DMS 273 (cell line): ENCODE measurements at regions not wholly inside any gene's neighbourhood (a gene's known extent, or its start where the extent isn't known, plus 50 kb on each side); places are given as distances from the start of the nearest gene placed in this dataset.
"Not testable (repeated sequence)": the region's sequence is repeated elsewhere in the genome, so short reads cannot be mapped to it uniquely, and the experiment has no call there.

Experiments
- DNase-seq: peaks from one replicate; lab custom pipeline; 2025; ENCODE audit not compliant: unreplicated experiment; lab: John Stamatoyannopoulos, UW

GRCh38 chr3:143175940-143176894, 56.6 kb downstream of the CHST2 start:
- DNase-seq = not testable (repeated sequence)

- not testable (repeated sequence) for DNase-seq
Measured at GRCh38 chr3:143177965-143178364, 58.4 kb downstream of the CHST2 start.

GRCh38 chr3:143178775-143179548, 59.4 kb downstream of the CHST2 start:
- not testable (repeated sequence) for DNase-seq

- no peak for DNase-seq
Measured at GRCh38 chr3:143179603-143180002, 60.0 kb downstream of the CHST2 start.

DNA sequence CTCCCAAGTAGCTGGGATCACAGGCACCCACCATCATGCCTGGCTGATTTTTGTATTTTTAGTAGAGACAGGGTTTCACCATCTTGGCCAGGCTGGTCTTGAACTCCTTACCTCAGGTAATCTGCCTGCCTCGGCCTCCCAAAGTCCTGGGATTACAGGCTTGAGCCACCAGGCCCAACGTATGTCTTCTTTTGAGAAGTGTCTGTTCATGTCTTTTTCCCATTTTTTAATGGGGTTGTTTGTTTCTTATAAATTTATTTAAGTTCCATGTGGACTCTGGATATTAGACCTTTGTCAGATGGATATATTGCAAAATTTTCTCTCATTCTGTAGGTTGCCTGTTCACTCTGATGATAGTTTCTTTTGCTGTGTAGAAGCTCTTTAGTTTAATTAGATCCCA, 61.3 kb downstream of the CHST2 start:
- not testable (repeated sequence) for DNase-seq

GRCh38 chr3:143181977-143182376, 62.4 kb downstream of the CHST2 start:
- DNase-seq = not testable (repeated sequence)

DNA sequence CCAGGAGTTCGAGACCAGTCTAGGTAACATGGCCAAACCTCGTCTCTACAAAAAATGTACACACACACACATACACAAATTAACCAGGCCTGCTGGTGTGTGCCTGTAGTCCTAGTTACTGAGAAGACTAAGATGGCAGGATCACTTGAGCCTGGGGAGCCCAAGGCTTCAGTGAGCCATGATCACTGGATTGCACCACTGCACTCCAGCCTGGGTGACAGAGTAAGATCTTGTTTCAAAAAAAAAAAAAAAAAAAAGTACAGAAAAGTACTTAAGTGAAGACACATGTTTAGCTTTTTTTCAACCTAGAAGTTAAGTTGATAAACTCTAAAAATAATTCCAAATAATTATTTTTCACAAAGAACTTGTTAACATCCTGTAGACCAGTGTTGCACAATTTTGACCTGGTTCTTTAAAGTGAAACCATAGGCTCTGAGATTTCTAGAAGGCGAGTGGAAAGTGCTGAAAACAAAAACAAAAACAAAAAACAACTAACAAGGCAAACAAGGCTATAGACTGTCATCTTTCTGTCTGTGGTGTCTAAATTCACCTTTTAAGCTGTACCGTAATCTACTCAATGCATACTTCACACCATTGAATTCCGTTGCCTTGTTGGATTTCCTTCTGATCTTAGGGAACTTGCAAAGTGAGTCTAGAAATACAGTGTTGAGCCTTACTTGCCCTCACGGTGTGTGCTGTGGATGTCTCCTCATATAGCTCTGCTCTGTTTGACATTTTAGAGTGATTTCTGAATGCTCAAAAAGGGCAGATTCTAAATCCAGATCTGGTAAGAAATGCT, 63.5 kb downstream of the CHST2 start:
- no peak for DNase-seq

DNA sequence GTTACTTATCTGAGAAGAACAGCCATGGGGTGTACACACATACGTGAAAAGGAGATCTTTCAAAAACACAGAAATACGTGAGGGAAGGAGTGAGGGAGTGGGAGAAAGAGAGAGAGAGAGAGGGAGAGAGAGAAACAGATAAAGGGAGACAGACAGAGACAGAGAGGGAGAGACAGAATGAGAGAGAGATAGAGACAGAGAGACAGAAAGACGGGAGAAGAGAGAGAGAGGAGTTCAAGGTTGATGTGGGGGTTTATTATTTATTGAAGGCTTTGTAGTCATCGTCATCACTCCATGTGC, 64.0 kb downstream of the CHST2 start:
- no peak for DNase-seq

GRCh38 chr3:143184099-143184498, 64.5 kb downstream of the CHST2 start:
- no peak for DNase-seq

- DNase-seq = no peak
Measured at GRCh38 chr3:143185401-143185800, 65.8 kb downstream of the CHST2 start.

DNA sequence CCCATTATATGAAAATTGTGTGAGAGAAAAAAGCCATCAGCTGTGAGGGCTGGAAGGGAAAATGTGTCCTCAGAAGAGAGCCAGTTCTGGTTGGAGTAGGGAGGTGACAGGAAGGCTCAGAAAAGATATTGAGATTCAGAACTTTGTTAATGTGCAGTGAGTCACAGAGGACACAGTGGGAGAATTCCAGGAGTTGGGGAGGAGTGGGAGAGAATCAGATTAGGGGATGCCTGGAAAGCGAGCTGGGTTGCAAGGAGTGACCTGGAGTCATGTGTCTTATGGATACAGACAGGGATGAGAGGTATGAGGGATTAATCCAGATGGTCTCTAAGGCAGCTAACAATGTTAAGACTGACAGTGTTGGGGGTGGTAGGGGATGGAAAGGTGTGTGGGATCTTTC, 67.5 kb downstream of the CHST2 start:
- DNase-seq = no peak

- DNase-seq = no peak
Measured at GRCh38 chr3:143188881-143189280, 69.3 kb downstream of the CHST2 start.

- DNase-seq = no peak
Measured at GRCh38 chr3:143190101-143190500, 70.5 kb downstream of the CHST2 start.

DNA sequence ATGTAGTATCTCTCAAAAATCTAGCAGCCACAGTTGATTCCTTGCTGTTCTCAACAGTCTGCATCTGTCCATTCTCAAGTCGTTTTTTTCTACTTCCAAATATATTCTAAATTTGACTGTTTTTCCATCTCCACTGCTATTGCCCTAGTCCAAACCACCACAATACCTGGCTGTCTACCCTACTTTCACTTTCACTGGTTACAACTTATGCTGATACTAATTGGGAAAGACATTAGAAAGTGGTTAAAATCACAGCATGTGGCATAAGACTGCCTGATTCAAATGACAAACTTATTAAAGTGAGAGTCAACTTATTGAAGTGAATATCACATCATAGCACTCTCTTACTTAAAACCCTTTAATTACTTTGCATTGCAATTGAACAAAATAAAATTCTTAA, 72.6 kb downstream of the CHST2 start:
- DNase-seq = no peak

- DNase-seq = no peak
Measured at GRCh38 chr3:143200001-143200924, 80.7 kb downstream of the CHST2 start.

- peak; percentile 55 for DNase-seq
Measured at GRCh38 chr3:143201045-143201444, 81.5 kb downstream of the CHST2 start.

- DNase-seq = no peak
Measured at GRCh38 chr3:143201870-143202752, 82.5 kb downstream of the CHST2 start.

DNA sequence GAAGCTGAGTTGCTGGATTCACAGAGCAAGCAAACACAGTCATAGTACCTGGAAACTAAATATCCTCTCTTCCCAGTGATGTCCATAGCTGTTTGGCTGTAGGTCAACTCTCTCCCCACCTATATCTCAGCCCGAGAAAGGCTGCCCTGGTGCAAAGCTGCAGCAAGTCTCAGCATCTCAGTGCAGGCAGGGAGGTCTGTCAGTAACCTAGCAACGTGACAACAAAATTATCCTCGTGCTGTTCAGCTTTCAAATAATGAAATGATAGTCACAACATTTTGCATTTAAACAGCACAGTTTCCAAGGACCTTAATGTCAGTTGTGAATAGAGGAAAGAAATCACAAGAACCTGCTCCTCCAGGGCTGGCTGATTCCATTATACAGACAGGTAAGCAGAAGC, 83.6 kb downstream of the CHST2 start:
- DNase-seq = peak; percentile 18

DNA sequence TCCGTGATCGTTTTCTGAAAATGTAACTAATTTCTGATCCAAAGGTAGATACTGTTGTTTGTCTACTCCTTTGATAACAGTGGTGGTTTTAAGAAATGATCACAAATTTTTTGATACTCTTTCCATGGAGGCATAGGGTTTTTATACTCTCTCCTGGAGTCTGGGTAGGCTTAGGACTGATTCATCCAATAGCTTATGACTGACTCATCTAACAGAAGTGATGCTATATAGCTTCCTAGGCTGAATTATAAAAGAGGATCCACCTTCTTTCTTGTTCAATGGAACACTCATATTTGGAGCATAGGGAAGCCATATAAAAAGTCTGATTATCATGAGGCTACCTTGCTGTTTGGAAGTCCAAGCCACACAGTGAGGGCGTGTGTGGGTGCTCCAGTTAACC, 84.3 kb downstream of the CHST2 start:
- DNase-seq = no peak
